Activated CD4-positive, alpha-beta T cell treated with anti-CD3 and anti-CD28 coated beads, Interleukin-2, amount 50 U/mL, for 48 hours (primary cell): ENCODE measurements at regions not wholly inside any gene's neighbourhood (a gene's known extent, or its start where the extent isn't known, plus 50 kb on each side); places are given as distances from the start of the nearest gene placed in this dataset.
"Not testable (repeated sequence)": the region's sequence is repeated elsewhere in the genome, so short reads cannot be mapped to it uniquely, and the experiment has no call there.

ENCODE experiments used
- DNase-seq, 2 experiments: peaks; one replicate each; pipeline ENCODE4 v3.0.0-alpha.2; 2020

GRCh38 chr4:147103403-147103946, 157.8 kb upstream of the TTC29 start:
- no peak for DNase-seq

DNA sequence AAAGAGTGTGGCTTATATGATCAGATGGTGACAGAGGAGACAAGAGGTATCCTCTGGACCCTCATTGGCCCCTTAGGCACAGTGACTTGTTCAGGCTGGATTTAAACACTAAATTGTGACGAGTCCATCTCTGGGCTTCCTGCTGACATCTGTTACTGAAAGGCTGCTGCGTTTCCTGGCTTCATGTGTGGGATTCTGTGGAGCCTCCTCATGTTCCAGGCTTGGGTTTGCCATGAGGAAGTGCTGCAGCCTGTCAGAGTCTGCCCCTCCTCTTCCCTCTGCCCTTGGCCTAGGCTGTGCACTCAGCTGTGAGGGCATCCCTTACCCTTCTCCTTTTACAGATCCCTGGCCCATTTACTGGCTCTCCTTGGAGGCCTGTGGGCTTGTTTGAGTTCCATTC, 159.1 kb upstream of the TTC29 start:
- no peak for DNase-seq

DNA sequence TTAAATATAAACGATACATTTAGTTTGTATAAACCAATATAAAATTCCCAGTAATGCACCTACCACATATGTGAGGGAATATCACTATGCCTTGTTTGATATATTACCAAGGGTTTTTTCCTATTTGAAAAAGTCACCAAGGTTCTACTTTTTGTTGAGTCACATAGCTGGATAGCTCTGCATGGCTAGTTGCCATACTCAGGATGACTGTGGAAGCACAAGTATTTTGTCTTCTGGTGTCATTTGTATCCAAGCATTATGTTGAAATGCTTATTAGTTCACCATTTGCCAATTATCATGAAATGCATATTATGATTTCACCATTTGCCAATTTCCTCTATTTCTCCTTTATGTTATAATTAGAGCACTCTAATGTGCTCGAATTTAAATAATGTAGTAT, 162.7 kb upstream of the TTC29 start:
- DNase-seq, result no peak

DNA sequence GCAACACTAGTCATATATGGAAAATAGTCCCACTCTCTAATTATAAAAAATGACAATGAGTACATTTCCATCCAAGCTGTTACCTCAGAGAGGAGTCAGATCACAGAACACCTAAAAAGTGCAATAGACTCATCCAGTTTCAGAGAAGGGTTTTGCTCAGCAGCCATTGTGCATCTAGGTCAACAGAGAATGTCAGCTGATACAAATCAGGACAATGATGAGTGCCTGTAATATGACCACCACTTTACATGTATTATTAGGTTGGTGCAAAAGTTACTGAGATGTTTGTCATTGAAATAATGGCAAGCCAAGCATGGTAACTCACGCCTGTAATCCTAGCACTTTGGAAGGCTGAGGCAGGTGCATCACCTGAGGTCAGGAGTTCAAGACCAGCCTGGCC, 164.1 kb upstream of the TTC29 start:
- DNase-seq, result no peak

DNA sequence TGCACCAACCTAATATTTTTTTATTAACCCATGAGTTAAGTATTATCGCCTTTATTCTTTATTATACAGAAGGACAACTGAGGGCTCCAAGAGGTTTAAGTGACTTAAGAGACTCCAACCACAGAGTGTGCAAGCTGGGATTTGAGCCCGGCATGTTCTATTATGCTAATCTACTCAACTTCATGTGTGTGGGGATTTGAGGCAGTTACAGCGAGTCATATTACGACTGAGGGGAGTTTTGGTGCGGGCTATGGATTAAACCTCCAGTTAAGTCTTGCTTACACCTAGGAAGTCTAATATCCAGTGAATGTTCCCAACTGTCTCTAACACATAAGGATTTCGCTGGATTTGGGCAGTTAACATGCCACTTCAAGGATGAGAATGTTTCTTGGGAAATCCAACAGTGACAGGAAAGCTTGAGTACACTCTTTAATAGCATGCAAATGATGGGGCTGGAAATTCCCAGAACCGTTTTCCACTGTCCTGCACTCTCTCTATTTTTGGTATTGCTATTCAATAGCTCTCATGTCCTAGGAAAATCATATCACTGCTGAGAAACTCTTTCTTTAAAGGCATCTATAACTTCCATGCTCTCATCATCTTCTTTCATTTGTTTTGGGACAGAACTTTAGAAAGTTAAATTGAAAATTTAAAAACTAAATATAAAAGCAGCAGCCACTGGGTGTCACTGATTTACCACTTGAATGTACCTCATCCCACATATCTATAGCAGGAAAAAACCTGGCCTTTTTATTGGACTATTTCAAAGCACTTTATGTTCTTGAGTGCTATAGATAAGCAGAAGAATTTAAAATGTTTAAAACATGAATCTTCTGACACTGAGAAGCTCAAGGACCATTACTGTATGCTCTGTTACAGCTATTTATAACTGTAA, 165.1 kb upstream of the TTC29 start:
- no peak for DNase-seq

GRCh38 chr4:147112196-147112595, 166.5 kb upstream of the TTC29 start:
- DNase-seq, result not testable (repeated sequence)

DNA sequence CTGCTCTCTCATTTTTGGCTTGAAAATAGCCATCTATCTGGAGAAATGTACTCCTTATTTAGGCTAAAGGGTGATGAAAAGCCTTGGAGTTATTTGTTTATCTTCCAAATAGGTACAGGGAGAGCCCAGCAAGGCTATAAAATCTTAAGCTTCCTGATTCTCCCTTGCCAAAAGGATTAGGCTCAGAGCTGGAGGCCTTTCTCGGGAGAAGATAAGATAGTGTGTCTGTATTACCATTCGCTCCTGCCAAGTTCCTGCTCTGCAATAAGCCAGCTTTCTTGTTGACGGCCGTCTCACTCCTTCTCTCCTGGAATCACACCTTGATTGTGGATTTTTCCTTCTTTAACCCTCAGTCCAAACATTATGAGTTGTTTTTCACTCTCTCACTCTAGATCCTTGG, 171.8 kb upstream of the TTC29 start:
- no peak for DNase-seq

GRCh38 chr4:147118528-147118927, 172.9 kb upstream of the TTC29 start:
- no peak for DNase-seq

DNA sequence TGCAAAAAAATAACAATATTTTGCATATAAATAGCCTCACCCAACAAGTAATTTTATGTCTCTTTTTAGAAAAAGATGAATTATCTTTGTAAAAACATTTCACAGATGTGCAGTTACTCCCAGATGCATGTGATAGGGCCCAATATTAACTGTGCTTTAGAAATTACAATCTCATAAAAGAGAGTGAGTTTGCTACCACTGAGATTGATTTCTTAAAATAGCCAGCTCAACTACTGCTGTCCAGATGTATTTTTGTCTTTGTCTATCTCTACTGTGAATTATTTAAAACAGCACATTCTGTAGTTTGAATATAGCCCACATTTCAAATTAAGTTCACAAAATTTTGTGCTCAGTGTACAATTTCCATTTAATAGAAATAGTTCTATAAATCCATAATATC, 177.0 kb upstream of the TTC29 start:
- DNase-seq, result no peak

DNA sequence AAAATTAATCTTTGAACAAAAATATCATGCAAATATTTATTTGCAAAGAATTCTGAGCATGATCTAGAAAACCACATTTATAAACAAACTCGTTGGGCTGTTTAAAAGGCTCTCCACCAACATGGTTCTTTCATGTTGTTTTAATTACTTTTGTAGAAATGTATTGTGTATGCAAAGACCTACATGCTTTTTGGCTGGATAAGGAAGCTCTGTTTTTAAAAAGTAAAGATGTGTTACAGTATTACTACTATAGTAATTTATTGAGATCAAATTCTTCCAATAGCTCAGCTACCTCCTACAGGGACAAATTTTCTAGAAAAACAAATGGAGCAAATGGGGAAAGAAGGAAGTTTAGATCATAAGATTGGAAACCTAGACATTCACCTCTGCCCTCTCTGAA, 177.5 kb upstream of the TTC29 start:
- DNase-seq, result no peak

DNA sequence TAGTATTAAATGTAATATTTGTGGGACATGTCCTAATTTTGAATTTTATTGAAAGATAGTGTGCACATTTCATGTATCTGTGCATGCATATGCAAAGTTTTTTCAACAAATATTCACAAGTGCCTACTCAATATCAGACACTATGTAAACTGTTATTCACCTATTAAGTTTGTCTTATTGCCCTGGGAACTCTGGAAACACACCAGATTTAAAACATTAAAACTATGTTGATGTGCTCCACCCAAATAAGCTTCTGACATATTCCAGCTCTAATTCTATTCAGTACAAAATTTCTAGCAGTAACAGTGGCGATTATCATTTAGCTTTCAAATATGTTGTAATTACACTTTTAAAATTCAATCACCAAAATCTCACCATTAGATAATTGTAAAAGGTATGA, 183.1 kb upstream of the TTC29 start:
- DNase-seq, result no peak

DNA sequence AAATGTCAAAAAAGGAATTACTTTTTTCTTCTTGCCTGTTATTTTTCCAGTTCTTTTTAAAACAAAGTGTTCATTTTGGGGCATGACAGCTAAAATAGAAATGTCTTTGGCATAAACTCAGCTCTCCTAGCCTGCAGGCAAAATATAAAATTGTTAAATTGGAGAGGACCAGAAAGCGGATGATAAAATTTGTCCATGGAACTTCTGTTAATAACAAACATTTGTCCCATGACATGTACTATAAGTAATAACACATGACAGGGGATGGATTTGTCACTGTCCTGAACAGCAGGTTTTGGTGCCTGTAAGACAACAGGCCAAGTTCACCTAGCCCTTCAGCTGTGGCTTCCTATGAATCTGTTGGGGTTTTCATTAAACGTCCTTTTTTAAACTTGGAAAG, 184.0 kb upstream of the TTC29 start:
- no peak for DNase-seq

DNA sequence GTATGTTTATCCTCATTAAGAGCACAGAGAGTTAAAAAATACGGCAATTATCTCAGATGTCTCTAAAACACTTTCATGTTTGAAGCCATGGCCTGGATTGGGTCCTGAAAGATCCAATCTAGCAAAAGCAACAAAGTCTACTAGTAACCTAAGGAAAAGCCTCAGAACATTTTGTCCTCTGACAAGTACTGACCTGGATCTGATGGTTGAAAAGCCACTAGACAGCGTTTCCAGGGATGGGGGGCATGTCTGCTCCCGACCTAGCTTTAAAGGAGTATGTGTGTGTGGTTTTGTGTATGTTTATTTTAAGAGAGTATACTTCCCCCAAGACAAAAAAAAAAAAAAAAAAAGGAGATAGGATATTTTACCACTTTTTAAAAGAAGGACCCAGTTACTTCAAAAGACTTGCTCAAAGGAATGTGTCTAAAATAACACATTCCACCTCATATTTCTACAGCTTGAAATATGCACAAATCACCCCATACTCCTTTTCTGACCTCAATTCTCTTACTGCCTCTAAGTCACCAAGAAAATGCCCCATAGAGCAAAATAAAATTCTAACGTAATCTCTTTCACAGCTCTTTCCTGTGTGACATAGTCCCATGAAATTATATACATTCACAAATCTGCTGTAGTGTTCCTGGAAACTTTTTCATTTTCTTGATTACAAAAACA, 189.0 kb upstream of the TTC29 start:
- no peak for DNase-seq

- DNase-seq, result no peak
Observed at GRCh38 chr4:147136310-147136709, 190.6 kb upstream of the TTC29 start.

- DNase-seq, result no peak
Observed at GRCh38 chr4:147136751-147137150, 191.1 kb upstream of the TTC29 start.

- no peak for DNase-seq
Observed at GRCh38 chr4:147137280-147137679, 191.6 kb upstream of the TTC29 start.

GRCh38 chr4:147138171-147138570, 192.5 kb upstream of the TTC29 start:
- no peak for DNase-seq

GRCh38 chr4:147139455-147140198, 194.0 kb upstream of the TTC29 start:
- no peak for DNase-seq

DNA sequence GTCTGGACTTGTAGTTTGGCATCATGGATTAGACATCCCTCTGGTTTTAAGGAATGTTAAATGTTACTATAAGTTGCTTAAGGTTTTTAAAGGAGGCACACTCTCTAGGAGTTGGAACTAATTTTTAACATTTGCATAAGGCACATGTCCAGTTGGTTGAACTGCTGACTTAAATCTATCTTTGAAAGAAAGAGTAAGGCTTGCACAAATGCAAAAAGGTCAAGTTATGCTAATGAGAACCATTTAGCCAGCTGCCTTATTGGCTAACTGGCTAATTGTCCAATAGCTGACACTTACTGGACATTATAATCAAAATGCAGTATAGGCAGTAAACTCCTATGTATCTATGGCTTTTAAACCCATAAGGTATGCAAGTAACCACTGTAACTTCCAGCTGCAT, 206.1 kb upstream of the TTC29 start:
- no peak for DNase-seq

DNA sequence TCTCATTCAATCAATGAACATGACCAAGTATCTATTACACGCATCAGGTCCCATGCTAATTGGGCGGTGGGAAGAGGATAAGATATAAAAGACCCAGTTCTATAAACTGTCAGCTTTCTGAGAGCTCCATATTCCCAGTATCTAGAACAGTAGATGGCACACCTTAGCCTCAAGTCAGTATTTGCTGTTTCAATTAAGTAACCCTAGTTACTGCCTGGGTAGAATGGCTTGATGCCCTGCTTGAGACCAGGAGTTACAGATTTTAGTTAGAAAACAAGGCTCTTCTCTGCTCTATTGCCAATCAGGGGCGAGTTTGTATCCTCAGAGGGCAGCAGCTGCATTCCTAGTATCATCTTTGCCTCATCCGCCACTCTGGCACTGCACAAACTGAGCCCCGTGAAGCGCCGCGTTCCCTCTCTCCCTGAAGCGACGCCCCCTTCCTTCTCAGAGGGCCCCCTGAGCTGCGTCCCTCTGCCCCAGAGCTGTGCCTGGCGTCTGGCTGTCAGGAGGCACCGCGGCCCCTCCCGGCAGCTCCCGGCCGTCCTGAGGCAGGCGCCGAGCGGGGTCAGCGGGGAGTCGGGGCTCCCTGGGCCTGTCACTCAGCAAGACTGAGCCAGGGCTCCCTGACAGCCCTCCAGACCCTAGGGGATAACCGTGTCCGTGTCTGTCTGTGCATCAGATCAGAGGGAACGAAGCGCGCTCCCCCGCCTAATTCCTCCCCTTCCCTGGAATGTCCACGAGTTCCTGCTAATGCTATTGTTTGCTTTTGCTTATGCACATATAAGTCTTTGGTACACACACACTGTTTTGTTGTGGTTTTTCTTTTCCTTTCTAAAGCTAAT, 212.4 kb upstream of the TTC29 start:
- DNase-seq, result no peak

GRCh38 chr4:147160908-147161513, 215.3 kb upstream of the TTC29 start:
- no peak for DNase-seq

DNA sequence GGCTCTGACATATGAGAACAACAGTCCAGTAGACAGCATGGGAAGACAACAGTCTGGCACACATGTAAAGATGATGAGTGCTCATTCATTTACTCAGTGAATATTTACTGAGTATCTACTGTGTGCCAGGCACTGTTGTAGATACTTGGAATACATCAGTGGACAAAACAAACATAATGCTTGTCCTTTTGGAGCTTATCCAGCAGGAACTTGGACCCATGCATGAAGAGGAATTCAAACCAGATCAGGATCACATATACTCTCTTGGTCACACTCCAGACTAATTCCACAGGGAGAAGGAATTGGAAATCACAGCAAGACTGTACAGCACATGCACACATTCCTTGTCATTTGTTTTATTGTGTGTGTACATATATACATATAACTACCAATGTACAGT, 217.6 kb upstream of the TTC29 start:
- no peak for DNase-seq
